B cell (primary cell): ENCODE measurements at regions not wholly inside any gene's neighbourhood (a gene's known extent, or its start where the extent isn't known, plus 50 kb on each side); places are given as distances from the start of the nearest gene placed in this dataset.

Experiments used
- ATAC-seq: fragments of 200-7000 bp; cut with Tn5 transposase; one replicate; pipeline ENCODE4 v1.10.0; 2021; ENCODE audit warnings: low read depth, mild to moderate bottlenecking, moderate number of reproducible peaks, moderate library complexity
- CTCF ChIA-PET: fragments of 350-600 bp; sonication (Branson Sonifier 250); formaldehyde crosslinking; loops from one replicate; lab custom pipeline; 2021; ENCODE audit warnings: antibody characterized with exemption, inconsistent platforms; lab: Charles Lee
- POLR2A ChIA-PET: fragments of 350-600 bp; sonication (Branson Sonifier 250); formaldehyde crosslinking; loops from one replicate; lab custom pipeline; 2021; ENCODE audit warnings: antibody characterized with exemption; lab: Charles Lee
- DNase-seq: peaks from one replicate; pipeline ENCODE4 v3.0.0; 2013
- H2AFZ ChIP-seq: 2 replicates; pipeline ENCODE4 v1.6.1; 2012; ENCODE audit warnings: mild to moderate bottlenecking, low read depth, low read length; ENCODE audit not compliant: insufficient read depth, poor library complexity, severe bottlenecking
- H3K27ac ChIP-seq, 2 donors: 1 replicate in 1 of 2; 2 replicates in 1 of 2; pipeline ENCODE4 v1.5.1; 2012 to 2013; ENCODE audit warnings: low read length in 2 of 2, mild to moderate bottlenecking in 2 of 2, moderate library complexity in 1 of 2
- H3K27me3 ChIP-seq, 4 experiments: fragments of 200-600 bp in 1 of 4; sonication (generic) in 1 of 4; replicated peaks in 1 of 4; 1 replicate in 2 of 4; 2 replicates in 2 of 4; pipeline versions ENCODE4 v1.6.1 to v1.7.0; 2013 to 2016; ENCODE audit warnings: low read length in 3 of 4, mild to moderate bottlenecking in 2 of 4, mixed read lengths in 1 of 4, moderate library complexity in 1 of 4; ENCODE audit not compliant: insufficient read depth in 4 of 4, control insufficient read depth in 3 of 4; ENCODE audit errors: control extremely low read depth in 1 of 4
- H3K36me3 ChIP-seq, 2 experiments: replicated peaks in 1 of 2; 1 replicate in 1 of 2; 2 replicates in 1 of 2; pipeline versions ENCODE4 v1.6.1 to v1.7.1; 2013; ENCODE audit warnings: low read length in 1 of 2; ENCODE audit not compliant: insufficient read depth in 2 of 2, control insufficient read depth in 1 of 2; ENCODE audit errors: control extremely low read depth in 1 of 2, extremely low read depth in 1 of 2
- H3K4me1 ChIP-seq, 2 donors: fragments of 200-600 bp in 1 of 2; sonication (generic) in 1 of 2; 1 replicate in 1 of 2; 2 replicates in 1 of 2; pipeline versions ENCODE4 v1.5.1 to v1.6.1; 2013 to 2017; ENCODE audit warnings: low read length in 2 of 2; ENCODE audit not compliant: control insufficient read depth in 2 of 2, insufficient read depth in 2 of 2
- H3K4me2 ChIP-seq: replicated peaks from 2 replicates; pipeline ENCODE3; 2012; ENCODE audit warnings: mild to moderate bottlenecking, low read depth, low read length; ENCODE audit not compliant: poor library complexity, severe bottlenecking
- H3K4me3 ChIP-seq, 5 experiments: fragments of 200-600 bp in 1 of 5; sonication (generic) in 1 of 5; 1 replicate in 3 of 5; 2 replicates in 2 of 5; pipeline versions ENCODE4 v1.5.1 to v1.7.0; 2011 to 2016; ENCODE audit warnings: low read length in 4 of 5, mild to moderate bottlenecking in 4 of 5, low read depth in 2 of 5, control low read depth in 1 of 5, moderate library complexity in 1 of 5; ENCODE audit not compliant: insufficient read depth in 1 of 5; ENCODE audit errors: control extremely low read depth in 1 of 5, extremely low read depth in 1 of 5
- H3K79me2 ChIP-seq: fragments of 200-600 bp; sonication (generic); one replicate; pipeline ENCODE4 v1.6.0; 2016; ENCODE audit warnings: low read length; ENCODE audit not compliant: control insufficient read depth, insufficient read depth
- H3K9ac ChIP-seq: fragments of 200-600 bp; sonication (generic); 2 replicates; pipeline ENCODE4 v1.6.1; 2017; ENCODE audit warnings: mild to moderate bottlenecking, low read length, moderate library complexity
- H3K9me3 ChIP-seq, 3 donors: one replicate each; pipeline versions ENCODE4 v1.6.1 to v1.7.1; 2013; ENCODE audit warnings: low read length in 2 of 3; ENCODE audit not compliant: control insufficient read depth in 2 of 3, insufficient read depth in 1 of 3; ENCODE audit errors: control extremely low read depth in 1 of 3
- H4K20me1 ChIP-seq: 2 replicates; pipeline ENCODE4 v1.6.0; 2012; ENCODE audit warnings: mild to moderate bottlenecking, low read length; ENCODE audit not compliant: insufficient read depth, control insufficient read depth, poor library complexity, severe bottlenecking
- H3K27ac Mint-ChIP-seq: one replicate; pipeline ENCODE4 v1.8.0; 2021; ENCODE audit warnings: mixed read lengths
- H3K27me3 Mint-ChIP-seq: one replicate; pipeline ENCODE4 v1.8.0; 2021; ENCODE audit warnings: mixed read lengths
- H3K4me1 Mint-ChIP-seq: one replicate; pipeline ENCODE4 v1.8.0; 2021; ENCODE audit warnings: mixed read lengths
- H3K4me3 Mint-ChIP-seq: one replicate; pipeline ENCODE4 v1.8.0; 2021; ENCODE audit warnings: mixed read lengths
- H3K9me3 Mint-ChIP-seq: one replicate; pipeline ENCODE4 v1.8.0; 2022; ENCODE audit warnings: mixed read lengths; ENCODE audit not compliant: insufficient read depth
- CTCF ChIP-seq: fragments of 200-600 bp; IDR thresholded peaks from one replicate; pipeline ENCODE4 v1.8.0; 2022; ENCODE audit warnings: antibody characterized with exemption, mild to moderate bottlenecking
- EZH2 ChIP-seq: IDR thresholded peaks from 2 replicates; pipeline ENCODE4 v1.6.1; 2012; ENCODE audit warnings: borderline replicate concordance, low read depth, mild to moderate bottlenecking, moderate library complexity, low read length; ENCODE audit not compliant: insufficient read depth, poor library complexity, severe bottlenecking
- WGBS: methylation state at CpG from one replicate; pipeline ENCODE4 v1.1.5; 2013; ENCODE audit warnings: missing lambda C conversion rate; ENCODE audit not compliant: insufficient coverage; 5-methylcytosine and 5-hydroxymethylcytosine counted together
- intact Hi-C: fragments of 100-400 bp; cut with micrococcal nuclease; formaldehyde crosslinking; loops from one replicate; pipeline ENCODE4 v1.10.0; 2022

GRCh38 chr9:88322906-88323566, 65.2 kb upstream of the SPIN1 start:
- Histone ChIP-seq H3K9ac (no peak overlapping the region), H2AFZ (peak overlapping the region; percentile 2), H3K36me3 (no peaks in the 10 kb centered on the region), H3K4me2 (no peak overlapping the region), H3K9me3 (no peaks in the 10 kb centered on the region), H3K27ac (no peak overlapping the region), H3K4me3 (no peak overlapping the region), H3K4me1 (peaks cover 7 to 8% of the 10 kb centered on the region in 2 donors), H3K79me2 (no peaks in the 10 kb centered on the region), H3K27me3 (peaks cover 0 to 4% (median 0%) of the 10 kb centered on the region in 4 experiments), H4K20me1 (no peaks in the 10 kb centered on the region)
- ChIA-PET CTCF (no interaction called here), POLR2A (no interaction called here)
- Mint-ChIP-seq H3K27ac (no peak overlapping the region), H3K27me3 (peaks cover 8% of the 10 kb centered on the region), H3K4me1 (peaks cover 14% of the 10 kb centered on the region), H3K4me3 (no peak overlapping the region), H3K9me3 (no peaks in the 10 kb centered on the region)
- DNase-seq: peak; percentile 12
- intact Hi-C loops: no loop called here
- TF ChIP-seq CTCF (no peak), EZH2 (no peak)
- peak; percentile 14 for ATAC-seq
- 0% methylated on average over 3 of the region's 4 CpGs for WGBS

- Histone ChIP-seq H3K27me3 (peaks cover 0 to 4% (median 0%) of the 10 kb centered on the region in 4 experiments), H3K4me2 (no peak overlapping the region), H2AFZ (no peak overlapping the region), H3K27ac (no peak overlapping the region), H3K79me2 (no peaks in the 10 kb centered on the region), H3K36me3 (no peaks in the 10 kb centered on the region), H4K20me1 (no peaks in the 10 kb centered on the region), H3K9me3 (no peaks in the 10 kb centered on the region), H3K4me1 (peaks cover 7 to 8% of the 10 kb centered on the region in 2 donors), H3K9ac (no peak overlapping the region), H3K4me3 (no peak overlapping the region)
- 38% methylated on average over 2 of the region's 4 CpGs for WGBS
- intact Hi-C loops: no loop called here
- ATAC-seq: no peak
- no peaks in the 10 kb centered on the region for H3K9me3 Mint-ChIP-seq
- H3K4me3 Mint-ChIP-seq: no peak overlapping the region
- TF ChIP-seq EZH2 (no peak), CTCF (no peak)
- DNase-seq: no peak
- H3K4me1 Mint-ChIP-seq: peaks cover 14% of the 10 kb centered on the region
- CTCF ChIA-PET: no interaction called here
- H3K27ac Mint-ChIP-seq: no peak overlapping the region
- POLR2A ChIA-PET: no interaction called here
- H3K27me3 Mint-ChIP-seq: peaks cover 4% of the 10 kb centered on the region
These were observed 66.5 kb upstream of the SPIN1 start for GRCh38 chr9:88321764-88322163.
